NCI-H446 (cell line): ENCODE measurements at regions not wholly inside any gene's neighbourhood (a gene's known extent, or its start where the extent isn't known, plus 50 kb on each side); places are given as distances from the start of the nearest gene placed in this dataset.

ENCODE experiments used
- DNase-seq, 2 experiments: peaks; one replicate each; lab custom pipeline; 2025; lab: John Stamatoyannopoulos, UW

- no peak for DNase-seq
Observed at GRCh38 chr19:30083125-30083681, 141.2 kb downstream of the URI1 start.

GRCh38 chr19:30083701-30084156 lies 141.7 kb downstream of the URI1 start:
- no peak for DNase-seq

- no peak for DNase-seq
Observed at GRCh38 chr19:30084390-30084819, 142.4 kb downstream of the URI1 start.

GRCh38 chr19:30085394-30085793 lies 143.4 kb downstream of the URI1 start:
- DNase-seq = peak in 1 of 2 experiments; percentile 41

GRCh38 chr19:30086220-30086619 lies 144.2 kb downstream of the URI1 start:
- no peak for DNase-seq

GRCh38 chr19:30086916-30087315 lies 144.9 kb downstream of the URI1 start:
- DNase-seq = no peak

- no peak for DNase-seq
Observed at GRCh38 chr19:30087381-30088138, 145.5 kb downstream of the URI1 start.

GRCh38 chr19:30088567-30088966 lies 146.5 kb downstream of the URI1 start:
- no peak for DNase-seq

GRCh38 chr19:30089086-30089665 lies 147.1 kb downstream of the URI1 start:
- DNase-seq = no peak

- DNase-seq = no peak
Observed at GRCh38 chr19:30090476-30090875, 148.4 kb downstream of the URI1 start.

- no peak for DNase-seq
Observed at GRCh38 chr19:30090963-30091362, 148.9 kb downstream of the URI1 start.

- no peak for DNase-seq
Observed at GRCh38 chr19:30091456-30091855, 149.4 kb downstream of the URI1 start.

GRCh38 chr19:30091856-30092255 lies 149.8 kb downstream of the URI1 start:
- DNase-seq = no peak

GRCh38 chr19:30092721-30093569 lies 150.9 kb downstream of the URI1 start:
- DNase-seq = no peak

- no peak for DNase-seq
Observed at GRCh38 chr19:30093966-30094755, 152.1 kb downstream of the URI1 start.

- DNase-seq = no peak
Observed at GRCh38 chr19:30094756-30095140, 152.7 kb downstream of the URI1 start.

GRCh38 chr19:30095171-30095570 lies 153.1 kb downstream of the URI1 start:
- DNase-seq = no peak

- no peak for DNase-seq
Observed at GRCh38 chr19:30096596-30097370, 154.7 kb downstream of the URI1 start.

- DNase-seq = no peak
Observed at GRCh38 chr19:30097746-30098280, 155.8 kb downstream of the URI1 start.

- DNase-seq = no peak
Observed at GRCh38 chr19:30102239-30102638, 160.2 kb downstream of the URI1 start.

GRCh38 chr19:30102666-30103065 lies 160.6 kb downstream of the URI1 start:
- no peak for DNase-seq
